ENCODE measurements at regions not wholly inside any gene's neighbourhood (a gene's known extent, or its start where the extent isn't known, plus 50 kb on each side); places are given as distances from the start of the nearest gene placed in this dataset.

GRCh38 chr5:124492444-124493224 is 253.8 kb downstream of the ZNF608 start:
- TF ChIP-seq, protein P1, sequence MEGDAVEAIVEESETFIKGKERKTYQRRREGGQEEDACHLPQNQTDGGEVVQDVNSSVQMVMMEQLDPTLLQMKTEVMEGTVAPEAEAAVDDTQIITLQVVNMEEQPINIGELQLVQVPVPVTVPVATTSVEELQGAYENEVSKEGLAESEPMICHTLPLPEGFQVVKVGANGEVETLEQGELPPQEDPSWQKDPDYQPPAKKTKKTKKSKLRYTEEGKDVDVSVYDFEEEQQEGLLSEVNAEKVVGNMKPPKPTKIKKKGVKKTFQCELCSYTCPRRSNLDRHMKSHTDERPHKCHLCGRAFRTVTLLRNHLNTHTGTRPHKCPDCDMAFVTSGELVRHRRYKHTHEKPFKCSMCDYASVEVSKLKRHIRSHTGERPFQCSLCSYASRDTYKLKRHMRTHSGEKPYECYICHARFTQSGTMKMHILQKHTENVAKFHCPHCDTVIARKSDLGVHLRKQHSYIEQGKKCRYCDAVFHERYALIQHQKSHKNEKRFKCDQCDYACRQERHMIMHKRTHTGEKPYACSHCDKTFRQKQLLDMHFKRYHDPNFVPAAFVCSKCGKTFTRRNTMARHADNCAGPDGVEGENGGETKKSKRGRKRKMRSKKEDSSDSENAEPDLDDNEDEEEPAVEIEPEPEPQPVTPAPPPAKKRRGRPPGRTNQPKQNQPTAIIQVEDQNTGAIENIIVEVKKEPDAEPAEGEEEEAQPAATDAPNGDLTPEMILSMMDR (IDR thresholded peaks at IDR 0.05): no peak
- no peak for TF ChIP-seq EP300 (IDR thresholded peaks at IDR 0.05)
